T-helper 1 cell treated with Interleukin-12 subunit alpha and Interleukin-12 subunit beta and Interleukin-4 antibody, amounts not matched to agents 30 ng/mL and 1 ng/mL, for 36 hours (primary cell): ENCODE measurements at regions not wholly inside any gene's neighbourhood (a gene's known extent, or its start where the extent isn't known, plus 50 kb on each side); places are given as distances from the start of the nearest gene placed in this dataset.

Experiments used
- intact Hi-C: fragments of 100-400 bp; cut with micrococcal nuclease; formaldehyde crosslinking; loops from one replicate; pipeline ENCODE4 v1.15.1; 2024

- intact Hi-C loops, result no loop called here
Observed at GRCh38 chr15:36373550-36373949, 205.9 kb upstream of the CDIN1 start.

DNA sequence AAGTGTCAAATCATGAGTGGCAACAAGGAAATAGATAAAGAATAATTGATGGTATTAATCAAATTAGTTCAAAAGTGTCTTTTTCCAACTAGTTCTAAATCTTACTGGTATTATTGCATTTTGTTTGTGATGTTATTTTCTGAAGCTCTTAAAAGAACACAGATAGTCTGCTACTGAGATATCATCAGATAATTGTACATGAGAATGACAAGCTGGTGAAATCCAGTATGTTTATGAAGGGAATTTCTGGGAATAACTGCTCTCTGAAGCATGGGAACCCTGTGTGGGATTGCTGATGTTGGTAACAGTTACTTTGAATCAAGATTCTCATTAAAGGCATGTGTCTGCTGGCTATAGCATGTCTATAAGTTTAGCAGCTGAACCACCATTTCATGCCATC lies 190.3 kb upstream of the CDIN1 start:
- intact Hi-C loops, result no loop called here

GRCh38 chr15:36390491-36390890 lies 188.9 kb upstream of the CDIN1 start:
- intact Hi-C loops, result no loop called here

GRCh38 chr15:36392676-36393266 lies 186.7 kb upstream of the CDIN1 start:
- intact Hi-C loops, result no loop called here

- intact Hi-C loops, result no loop called here
Observed at GRCh38 chr15:36398212-36398611, 181.2 kb upstream of the CDIN1 start.

DNA sequence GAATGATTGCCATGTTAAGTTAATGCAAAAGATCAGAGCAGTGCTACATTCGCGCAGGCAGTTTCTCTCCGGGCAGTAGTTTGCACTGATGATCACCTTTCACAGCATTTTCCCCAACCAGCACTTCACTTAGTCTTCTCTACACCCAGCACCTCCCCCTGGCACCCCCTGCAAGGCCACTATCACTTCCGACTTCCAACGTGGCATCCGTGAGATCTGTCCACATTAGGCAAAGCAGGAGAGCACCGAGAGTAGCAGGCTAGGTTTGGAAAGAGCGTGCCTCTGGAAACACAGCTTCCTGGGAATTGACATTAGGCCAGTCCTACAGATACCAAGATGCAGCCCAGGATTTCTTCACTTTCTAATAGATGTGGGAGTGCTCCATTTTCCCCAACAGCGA lies 180.2 kb upstream of the CDIN1 start:
- intact Hi-C loops, result no loop called here

DNA sequence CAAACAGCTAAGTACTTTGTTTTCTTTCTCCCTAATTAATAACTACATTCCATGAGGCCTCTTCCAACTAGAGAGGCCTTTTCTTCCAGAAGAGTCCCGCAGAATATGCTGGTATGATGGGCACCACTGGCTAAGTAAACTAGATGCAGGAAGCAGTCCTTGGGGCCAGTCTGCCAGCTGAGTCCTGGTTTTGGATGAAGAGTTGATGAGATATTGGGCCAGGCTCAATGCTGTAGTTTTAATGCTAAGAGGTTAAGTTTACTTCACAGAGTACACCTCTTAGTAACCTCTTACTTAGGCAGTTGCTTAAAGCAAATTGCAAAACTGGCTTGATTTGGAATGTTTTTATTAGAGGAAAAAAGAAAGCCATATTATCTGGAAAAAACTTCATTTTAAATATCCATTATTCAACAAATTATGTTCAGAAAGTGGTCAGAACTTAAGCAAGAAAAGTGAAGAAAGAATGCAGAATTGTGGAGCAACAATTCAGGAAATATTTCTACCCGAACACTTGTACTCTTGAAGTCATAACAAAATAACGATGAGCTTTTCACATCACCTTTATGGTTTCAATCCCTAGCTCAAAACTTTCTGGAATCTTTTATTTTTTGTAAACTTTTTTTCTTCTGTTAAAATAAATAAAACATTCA lies 178.4 kb upstream of the CDIN1 start:
- intact Hi-C loops, result no loop called here

DNA sequence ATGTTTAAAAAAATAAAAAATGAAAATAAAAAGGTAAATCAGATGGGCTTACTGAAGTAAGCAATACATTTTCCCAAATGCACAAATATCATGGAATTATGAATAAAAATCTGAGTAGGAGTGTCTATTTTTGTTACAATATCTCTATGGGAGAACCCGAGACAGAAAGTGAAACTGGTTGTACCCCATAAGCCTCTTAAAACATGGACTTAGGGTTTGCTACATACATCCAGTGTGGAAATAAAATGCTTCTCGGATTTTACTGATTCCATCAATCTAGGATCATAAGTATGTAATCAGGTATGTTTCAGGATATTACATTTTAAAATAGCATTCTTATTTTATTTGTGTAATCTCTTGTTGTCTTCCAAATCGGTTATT lies 177.8 kb upstream of the CDIN1 start:
- intact Hi-C loops, result no loop called here

GRCh38 chr15:36403351-36403750 lies 176.1 kb upstream of the CDIN1 start:
- intact Hi-C loops, result no loop called here

GRCh38 chr15:36406366-36406765 lies 173.1 kb upstream of the CDIN1 start:
- intact Hi-C loops, result no loop called here

GRCh38 chr15:36406911-36407310 lies 172.5 kb upstream of the CDIN1 start:
- intact Hi-C loops, result no loop called here

- intact Hi-C loops, result no loop called here
Observed at GRCh38 chr15:36407647-36408046, 171.8 kb upstream of the CDIN1 start.

DNA sequence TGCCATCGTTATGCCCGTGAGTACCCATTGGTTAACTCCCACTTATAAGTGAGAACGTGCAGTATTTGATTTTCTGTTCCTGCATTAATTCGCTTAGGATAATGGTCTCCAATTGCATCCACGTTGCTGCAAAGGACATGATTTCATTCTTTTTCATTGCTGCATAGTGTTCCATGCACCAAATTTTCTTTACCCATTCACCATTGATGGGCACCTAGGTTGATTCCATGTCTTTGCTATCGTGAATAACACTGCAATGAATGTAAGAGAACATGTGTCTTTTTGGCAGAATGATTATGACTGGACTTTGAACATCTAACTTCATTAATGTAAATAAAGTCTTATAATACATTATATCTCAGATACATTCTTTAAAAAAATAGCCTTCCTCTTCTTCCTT lies 169.6 kb upstream of the CDIN1 start:
- intact Hi-C loops, result no loop called here

DNA sequence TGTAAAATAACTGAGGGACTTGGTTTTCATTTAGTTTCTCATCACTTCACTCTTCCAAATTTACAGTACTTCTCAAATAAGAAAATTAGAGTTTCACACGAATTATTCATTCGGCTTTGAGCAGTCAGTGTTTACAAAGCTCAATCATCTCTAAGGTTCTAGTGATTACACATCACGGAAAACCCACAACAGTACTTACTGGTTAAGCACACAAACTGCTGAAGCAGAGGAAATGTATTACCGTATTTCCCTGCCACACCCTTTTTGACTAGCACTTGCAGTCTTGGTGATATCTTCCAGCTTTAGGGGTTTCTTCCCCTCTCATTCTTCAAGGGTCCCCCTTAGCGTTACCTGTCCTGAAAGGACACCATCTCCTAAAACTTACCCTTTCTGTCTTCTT lies 164.8 kb upstream of the CDIN1 start:
- intact Hi-C loops, result no loop called here

DNA sequence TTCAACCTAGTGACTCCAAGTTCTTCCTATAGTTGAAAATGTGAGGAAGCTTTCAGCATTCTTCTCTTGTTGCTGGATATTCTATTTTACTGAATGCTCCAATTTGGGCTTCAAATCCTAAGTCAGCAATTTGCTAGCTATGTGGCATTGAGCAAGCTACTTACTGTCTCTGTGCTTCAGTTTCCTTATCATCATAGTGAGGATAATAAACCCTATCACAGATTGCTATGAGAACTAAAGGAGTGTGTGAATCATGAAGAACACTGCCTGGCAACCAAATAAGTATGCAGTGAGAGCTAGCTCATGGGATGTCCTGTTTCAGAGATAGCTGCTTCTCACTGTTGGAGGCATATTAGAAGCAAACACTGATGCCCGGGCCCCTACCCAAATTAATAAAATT lies 163.8 kb upstream of the CDIN1 start:
- intact Hi-C loops, result no loop called here

DNA sequence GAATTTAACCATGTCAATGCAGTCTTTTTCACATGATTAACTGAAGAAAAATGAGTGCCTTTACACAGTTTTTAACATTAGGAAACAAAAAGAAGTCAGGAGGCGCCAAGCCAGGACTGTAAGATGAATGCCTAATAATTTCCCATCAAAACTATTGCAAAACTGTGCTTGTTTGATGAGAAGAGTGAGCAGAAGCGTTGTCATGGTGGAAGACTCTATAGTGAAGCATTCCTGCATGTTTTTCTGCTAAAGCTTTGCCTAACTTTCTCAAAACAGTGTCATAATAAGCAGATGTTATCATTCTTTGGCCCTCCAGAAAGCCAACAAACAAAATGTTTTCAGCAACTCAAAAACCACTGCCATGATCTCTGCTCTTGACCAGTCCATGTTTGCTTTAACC lies 156.8 kb upstream of the CDIN1 start:
- intact Hi-C loops, result no loop called here

GRCh38 chr15:36426691-36427090 lies 152.7 kb upstream of the CDIN1 start:
- intact Hi-C loops, result no loop called here

DNA sequence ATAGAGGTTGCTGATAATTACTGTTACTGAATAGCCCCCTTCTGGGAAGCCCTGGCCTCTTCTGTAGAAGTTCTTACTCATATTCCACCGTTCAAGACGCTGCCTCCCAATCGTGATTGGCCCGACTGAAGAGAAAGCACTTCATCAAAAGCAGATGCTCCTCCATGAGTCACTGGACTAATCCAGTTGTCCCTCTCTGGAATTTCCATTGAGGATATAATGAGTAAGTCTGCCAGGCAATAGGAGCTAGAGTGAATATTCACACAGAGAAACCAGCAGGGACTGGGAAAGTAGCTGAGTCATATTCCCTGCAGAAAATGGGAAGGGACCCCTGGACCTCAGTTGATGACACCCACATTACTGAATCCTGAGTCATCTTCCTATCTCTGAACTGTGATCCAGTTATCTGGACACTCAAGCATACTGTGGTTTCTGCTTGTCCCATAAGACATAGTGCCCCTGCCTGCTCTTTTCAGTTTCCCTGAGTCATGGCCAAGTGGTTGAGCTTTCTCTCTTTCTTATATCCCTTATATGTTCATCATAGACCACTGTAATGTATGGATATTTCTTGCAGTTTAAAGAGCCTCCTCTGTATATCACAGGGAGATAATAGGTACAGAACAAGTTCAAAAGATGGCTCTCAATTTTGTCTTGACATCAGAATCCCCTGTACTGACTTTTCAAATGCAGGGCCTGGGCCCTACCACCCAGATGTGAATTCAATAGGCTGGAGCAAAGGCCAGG lies 151.2 kb upstream of the CDIN1 start:
- intact Hi-C loops, result no loop called here

GRCh38 chr15:36429707-36430106 lies 149.7 kb upstream of the CDIN1 start:
- intact Hi-C loops, result no loop called here

GRCh38 chr15:36430280-36430679 lies 149.1 kb upstream of the CDIN1 start:
- intact Hi-C loops, result no loop called here

GRCh38 chr15:36430726-36431265 lies 148.6 kb upstream of the CDIN1 start:
- intact Hi-C loops, result no loop called here

DNA sequence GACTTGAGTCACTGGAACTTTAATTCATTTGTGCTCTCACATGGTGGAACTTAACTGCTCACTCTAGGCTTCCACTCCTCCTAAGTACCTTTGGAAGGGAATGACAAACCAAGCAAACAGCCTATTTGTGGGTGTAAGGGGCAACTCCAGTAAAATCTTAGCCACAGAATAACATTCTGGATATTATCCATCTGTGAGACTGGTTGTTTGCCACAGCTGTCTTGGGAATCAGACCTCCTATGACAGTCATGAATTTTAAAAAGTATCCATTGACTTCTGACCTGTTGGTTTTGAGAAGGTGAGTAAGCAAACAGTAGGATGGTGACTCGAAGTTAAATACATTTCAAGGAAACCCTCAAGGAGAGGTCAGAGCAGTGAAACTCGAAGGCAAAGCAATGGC lies 147.3 kb upstream of the CDIN1 start:
- intact Hi-C loops, result no loop called here

DNA sequence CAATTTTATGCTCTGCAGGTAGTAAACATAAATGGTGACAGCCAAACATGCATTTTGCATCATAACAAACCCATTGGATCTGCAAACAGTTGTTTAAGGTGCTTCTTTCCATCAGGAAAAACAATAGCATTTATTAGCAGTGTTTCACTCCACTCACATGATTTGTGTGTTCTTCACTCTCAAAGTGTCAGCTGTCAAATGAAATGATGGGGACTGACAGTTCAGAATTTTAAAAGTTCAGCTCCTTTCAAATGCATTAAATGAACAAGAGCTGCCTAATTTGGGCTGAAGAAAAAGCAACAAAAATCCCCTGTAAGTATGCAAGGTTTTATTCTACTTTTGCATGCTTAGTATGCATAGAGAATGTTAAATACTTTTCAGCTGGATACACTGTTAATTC lies 145.2 kb upstream of the CDIN1 start:
- intact Hi-C loops, result no loop called here
